NT2/D1 (cell line): ENCODE measurements at regions not wholly inside any gene's neighbourhood (a gene's known extent, or its start where the extent isn't known, plus 50 kb on each side); places are given as distances from the start of the nearest gene placed in this dataset.

Experiments
- SUZ12 ChIP-seq: IDR thresholded peaks from 2 replicates; pipeline ENCODE4 v1.6.1; 2011; ENCODE audit not compliant: insufficient read length, insufficient read depth; ENCODE audit errors: extremely low read depth
- YY1 ChIP-seq: IDR thresholded peaks from 2 replicates; pipeline ENCODE4 v1.6.1; 2011; ENCODE audit not compliant: insufficient read length, insufficient read depth
- ZNF274 ChIP-seq: IDR thresholded peaks from 2 replicates; pipeline ENCODE4 v1.6.1; 2011; ENCODE audit warnings: mild to moderate bottlenecking, low read depth, low read length

DNA sequence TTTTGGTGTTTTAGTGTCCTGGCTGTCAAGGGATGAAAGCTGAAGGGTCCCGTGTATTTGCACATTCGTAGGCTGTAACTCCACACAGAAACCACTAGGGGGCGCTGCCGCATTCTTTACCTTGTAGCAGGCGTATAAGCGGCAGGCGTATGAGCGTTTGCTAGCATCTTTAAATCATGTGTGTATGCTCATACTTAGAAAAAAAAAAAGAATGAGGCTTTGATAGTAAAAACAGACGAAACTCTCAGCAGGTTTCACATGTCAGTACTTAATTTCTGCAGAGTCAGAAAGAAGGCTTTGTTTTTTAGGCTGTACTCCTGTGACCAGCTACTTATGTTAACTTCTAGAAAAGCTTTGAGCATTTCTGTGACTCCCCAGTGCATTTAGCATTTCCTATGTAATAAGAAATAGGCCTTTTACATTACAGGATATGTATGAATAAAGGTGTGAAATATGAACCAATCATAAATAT is 218.8 kb upstream of the ADAMTSL1 start:
- no peak for TF ChIP-seq ZNF274
- TF ChIP-seq SUZ12 = no peak
- no peak for TF ChIP-seq YY1
